ENCODE measurements at regions not wholly inside any gene's neighbourhood (a gene's known extent, or its start where the extent isn't known, plus 50 kb on each side); places are given as distances from the start of the nearest gene placed in this dataset.

DNA sequence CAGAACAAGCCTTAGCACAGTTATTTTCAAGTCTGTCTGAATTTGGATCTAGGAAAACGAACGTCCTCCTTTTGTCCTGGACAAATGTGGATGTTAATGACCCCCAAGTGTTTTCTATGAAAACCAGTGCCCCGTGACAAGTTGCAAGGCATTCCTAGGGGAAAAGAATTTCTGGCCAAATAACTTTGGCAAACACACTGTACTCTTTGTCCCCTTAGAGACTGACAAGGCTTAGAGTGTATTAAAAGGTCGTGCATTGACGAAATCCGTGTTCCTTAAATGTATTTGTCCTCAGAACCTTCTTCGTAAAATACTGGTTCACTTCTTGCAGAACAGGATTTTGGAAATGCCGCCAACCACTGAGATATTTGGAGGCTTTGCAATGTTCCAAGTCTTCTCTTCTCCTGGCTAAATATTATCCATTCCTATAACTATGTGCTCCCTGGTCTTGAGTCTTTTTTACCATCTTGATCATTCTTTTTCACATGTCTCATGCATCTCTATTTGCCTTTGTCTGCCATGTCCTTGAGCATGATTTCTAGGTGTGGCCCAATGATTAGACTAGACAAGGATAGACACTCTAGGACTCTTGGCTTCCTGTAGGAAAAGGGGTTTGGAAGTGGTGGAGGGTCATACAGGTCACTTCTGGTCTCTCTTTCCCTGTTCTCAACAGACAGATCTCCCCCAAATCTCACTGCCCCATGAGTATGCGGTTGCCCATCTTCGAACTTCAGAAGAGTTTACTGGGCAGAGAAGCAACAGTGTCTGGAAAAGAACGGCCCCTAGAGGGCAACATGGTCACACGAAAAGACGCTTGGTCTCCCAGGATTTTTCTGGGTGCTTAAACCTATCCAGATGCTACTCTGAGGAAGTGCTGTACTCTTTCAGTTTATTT is 117.5 kb downstream of the EDEM1 start:
- DNase-seq (ENCODE audit: low read depth in 1 of 2, low spot score in 1 of 2): peak in 1 of 2 donors; percentile 21

DNA sequence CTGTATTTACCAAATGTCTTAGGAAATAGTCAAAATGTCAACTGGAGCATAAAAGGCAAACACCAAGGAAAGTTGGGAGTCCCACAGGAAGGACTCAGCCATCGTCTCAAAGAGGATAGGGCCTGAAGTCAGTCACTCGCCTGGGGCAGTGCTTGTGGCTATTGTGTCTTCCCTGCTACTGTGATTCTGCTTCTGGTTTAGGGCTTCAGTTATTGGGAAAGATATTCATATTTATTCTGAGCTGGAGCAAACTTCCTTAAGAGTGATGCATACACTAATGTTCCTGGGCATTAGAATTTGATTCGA is 118.1 kb downstream of the EDEM1 start:
- DNase-seq (ENCODE audit: low read depth in 1 of 2, low spot score in 1 of 2): no peak

DNA sequence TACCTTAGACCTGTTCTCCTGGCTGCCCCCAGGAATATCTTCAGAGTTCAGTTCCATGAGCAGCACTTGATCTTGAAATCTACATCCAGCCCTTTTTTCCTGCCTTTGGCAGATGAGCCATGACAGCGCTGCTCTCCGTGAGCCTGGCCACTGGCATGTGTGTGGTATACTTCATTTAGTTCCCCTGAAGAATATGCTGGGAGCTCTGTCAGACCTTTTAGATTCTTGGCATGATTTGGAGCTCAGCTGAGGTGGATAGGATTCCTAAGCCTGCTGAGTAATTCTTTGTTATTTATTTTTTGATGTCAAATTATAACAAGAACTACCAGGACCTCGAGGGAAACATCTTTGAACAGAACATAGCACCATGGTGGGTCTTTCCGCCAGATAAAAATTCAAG is 121.7 kb downstream of the EDEM1 start:
- DNase-seq (ENCODE audit: low read depth in 1 of 2, low spot score in 1 of 2): no peak

DNA sequence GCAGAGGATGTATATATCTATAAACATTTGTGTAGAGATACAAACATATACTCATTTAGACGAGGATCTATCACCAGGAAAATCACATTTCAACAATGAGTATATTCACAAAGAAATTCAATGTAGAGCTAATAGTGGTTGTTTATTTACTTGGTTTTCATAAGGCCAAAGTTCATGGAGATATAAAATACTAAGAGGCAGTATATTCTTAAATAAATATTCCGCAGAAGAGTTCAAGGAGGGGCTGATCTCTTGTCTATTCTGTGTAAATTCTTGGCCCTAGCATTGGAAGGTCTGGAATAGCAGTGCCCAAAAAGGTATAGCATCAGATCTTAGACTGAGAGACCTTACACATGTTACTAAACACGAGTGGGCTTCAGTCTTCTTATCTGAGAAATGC is 122.1 kb downstream of the EDEM1 start:
- DNase-seq (ENCODE audit: low read depth in 1 of 2, low spot score in 1 of 2): no peak

DNA sequence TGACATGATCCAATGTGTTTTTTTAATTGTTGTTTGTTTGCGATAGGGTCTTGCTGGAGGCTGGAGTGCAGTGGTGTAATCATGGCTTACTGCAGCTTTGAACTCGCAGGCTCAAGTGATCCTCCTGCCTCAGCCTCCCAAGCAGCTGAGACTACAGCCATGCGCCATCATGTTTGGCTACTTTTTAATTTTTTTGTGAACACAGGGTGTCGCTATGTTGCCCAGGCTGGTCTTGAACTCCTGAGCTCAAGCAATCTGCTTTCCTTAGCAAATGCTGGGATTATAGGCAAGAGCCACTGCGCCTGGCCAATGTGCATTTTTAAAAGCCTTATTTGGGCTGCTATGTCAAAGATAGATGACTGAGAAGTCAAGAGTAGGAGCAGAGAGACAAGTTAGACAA is 123.0 kb downstream of the EDEM1 start:
- DNase-seq (ENCODE audit: low read depth in 1 of 2, low spot score in 1 of 2): no peak

DNA sequence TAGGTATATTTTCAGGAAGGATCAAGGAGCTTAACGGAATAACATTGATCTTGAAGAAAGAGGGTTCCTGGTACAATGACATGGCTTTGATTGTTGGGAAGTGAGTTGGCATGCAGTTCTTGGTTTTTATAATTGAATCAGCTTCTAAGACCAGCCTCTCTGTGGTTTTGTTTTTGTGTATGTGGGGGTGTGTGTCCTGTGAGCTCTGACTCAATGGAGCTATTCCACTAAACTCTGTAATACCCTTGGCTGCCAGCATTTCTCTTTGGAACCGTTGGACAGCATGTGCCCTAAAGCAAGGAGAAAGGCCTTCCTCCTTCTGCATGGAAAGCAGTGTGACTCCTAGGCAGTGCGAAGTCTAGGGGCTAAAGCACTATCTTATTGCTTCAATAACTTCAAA is 124.8 kb downstream of the EDEM1 start:
- DNase-seq (ENCODE audit: low read depth in 1 of 2, low spot score in 1 of 2): no peak

DNA sequence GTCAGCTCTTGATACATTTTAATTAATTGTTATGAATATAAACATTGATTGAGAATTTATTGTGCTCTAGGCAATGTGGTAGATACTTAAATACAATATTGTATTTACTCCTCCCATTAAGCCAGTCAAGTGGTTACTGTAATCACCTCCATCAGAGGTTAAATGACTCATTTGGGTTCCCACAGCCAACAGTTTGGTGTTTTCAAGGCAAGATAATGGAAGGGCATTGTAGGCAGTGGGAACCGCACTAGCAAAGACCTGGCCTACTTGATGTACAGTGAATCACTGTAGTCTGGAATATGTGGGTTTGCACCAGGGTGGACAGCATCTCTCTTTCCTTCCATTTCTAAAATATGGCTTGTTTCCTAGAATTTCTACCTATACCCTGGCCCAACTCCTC is 127.4 kb downstream of the EDEM1 start:
- no peak for DNase-seq (ENCODE audit: low read depth in 1 of 2, low spot score in 1 of 2)

DNA sequence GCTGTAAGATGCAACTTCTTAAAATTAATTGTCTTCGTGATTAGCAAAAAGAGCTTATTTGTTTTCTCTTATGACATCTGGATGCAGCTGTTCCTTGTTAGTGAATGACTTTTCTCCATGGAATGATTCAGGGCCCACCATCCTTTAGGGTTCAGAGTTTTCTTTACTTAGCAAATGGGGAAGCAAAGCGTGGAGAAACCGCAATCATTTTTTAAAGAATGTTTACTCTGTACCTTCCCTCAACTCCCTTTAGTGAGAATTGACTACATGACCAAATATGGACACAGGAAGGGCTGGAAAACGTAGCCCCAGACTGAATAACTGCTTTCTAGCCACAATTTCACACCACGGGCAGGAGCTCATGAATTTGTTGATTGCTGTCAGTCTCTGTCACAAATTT is 130.1 kb downstream of the EDEM1 start:
- no peak for DNase-seq (ENCODE audit: low read depth in 1 of 2, low spot score in 1 of 2)

DNA sequence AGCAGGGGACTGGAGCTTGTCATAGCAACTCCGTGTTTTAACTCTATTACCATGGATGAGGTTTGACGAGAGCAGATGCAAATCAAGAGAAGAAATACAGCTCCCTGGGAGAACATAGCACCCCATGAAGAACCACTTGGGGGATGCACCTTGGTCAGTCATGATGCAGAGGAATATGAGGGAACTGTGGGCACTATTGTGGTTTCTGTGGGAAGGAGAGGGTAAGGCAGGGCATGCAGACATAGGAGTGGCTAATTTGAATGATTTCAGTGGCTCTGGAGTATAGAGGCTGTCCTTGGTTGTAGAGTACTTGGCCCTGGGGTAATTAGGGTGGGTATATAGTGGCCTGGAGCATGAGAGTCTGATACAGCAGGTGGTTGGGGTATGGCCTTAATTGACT is 131.9 kb downstream of the EDEM1 start:
- no peak for DNase-seq (ENCODE audit: low read depth in 1 of 2, low spot score in 1 of 2)

DNA sequence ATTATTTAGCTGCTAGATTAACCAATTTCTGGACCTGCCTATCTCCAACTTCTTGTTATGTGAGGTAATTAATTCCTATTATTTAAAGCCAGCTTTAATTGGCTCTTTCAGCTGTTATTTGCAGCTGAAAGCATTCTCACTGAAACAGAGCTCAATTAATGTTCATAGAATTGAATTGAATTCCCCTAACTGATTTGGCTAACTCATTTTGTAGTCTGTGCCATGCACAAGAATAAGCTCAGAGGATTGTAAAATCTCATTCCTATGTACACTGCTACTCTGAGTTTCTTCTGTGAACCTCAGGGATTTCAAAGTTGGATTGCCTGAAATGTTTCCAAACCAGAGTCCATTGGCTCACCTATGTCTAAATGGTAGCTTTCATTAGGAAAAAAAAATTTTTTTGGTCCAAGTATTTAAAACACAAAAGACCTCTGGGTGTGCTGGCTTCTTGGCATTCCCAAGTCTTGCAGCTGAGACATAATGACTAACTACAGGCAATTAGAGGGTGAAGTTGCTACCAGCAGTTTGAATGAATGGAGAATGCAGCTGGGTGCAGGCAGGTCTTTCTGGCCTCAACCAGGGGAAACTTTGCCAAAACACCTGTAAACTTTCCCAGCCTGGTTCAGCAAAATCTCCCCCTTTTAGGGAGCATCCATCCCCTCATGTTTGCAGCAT is 134.3 kb downstream of the EDEM1 start:
- DNase-seq (ENCODE audit: low read depth in 1 of 2, low spot score in 1 of 2): no peak

DNA sequence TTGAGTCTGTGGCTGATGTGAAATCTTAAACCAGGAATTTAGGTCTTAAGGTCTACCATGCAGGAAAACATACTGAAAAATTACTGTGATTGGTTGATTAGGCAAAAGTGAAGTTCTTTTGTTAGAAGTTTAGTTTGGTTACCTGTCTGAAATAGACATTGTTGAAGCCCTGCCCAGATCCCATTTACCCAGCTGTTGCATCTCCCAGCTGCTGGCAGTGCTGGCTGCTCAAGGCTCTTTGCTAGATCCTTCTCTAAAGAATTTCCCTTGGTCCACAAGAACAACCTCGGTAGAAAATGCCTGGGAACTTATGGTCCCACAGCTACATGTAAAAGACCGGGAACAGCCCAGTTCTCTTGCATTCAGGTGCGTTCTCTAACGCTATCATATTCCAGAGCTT is 137.3 kb downstream of the EDEM1 start:
- no peak for DNase-seq (ENCODE audit: low read depth in 1 of 2, low spot score in 1 of 2)

DNA sequence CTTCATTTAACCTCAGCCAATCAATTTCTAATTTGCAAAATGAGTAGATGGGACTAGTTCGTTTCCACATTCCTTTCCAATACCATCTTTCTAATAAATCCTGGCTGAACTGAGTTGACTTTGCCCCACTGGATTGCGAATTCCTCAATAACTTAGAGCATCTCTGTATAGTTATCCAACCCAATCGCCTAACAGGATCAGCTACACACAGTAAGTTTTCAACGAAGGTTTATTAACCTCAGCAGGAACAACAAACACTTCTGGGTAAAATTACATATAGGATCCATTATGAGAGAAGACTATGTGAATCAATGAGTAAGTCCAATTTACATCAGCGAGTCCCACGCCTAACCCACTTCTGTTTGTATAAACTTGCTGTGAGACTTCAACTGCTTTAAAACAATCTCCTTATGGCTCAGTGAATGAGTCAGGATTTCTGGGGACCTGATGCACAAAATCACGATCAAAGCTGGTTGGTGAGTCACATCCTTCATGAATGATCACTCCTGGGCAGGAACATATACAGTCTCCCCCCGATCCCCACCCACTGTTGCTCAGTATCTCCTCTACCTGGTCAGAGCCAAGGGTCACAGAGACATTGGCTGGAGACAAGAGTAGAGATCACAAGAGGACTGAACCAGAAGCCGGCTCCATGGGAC is 142.8 kb downstream of the EDEM1 start:
- no peak for DNase-seq (ENCODE audit: low read depth in 1 of 2, low spot score in 1 of 2)

DNA sequence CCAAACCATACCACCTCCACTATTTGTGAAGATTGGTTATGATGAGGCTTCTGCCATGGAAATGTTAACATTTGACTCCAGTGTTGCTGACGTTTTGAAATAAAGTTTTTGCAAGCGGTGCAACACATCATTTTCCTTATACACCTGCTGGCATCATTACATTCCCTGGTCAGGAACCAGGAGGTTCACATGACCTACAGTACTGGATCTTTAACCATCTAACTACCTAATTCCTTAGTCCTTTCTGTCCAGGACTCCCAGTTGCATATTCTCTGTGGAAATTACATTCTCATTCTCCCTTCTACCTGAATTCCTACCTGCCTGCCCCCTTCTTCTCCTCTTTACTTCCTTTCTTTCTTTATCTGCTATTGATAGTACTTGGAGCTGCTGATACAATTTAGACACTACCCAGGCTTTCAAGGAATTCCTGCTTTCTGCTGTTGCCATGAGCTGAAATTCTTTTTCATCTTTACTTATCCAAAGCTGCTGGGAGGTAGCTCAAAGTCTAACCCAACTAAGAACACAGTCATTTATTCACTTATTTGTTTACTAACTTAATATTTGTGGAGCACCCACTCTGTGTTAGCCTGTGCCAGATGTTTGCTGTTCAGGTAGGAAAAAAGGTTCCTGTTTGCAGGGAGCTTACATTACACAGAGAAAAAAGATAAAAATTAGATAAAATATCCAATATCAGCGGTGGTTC is 144.2 kb downstream of the EDEM1 start:
- DNase-seq (ENCODE audit: low read depth in 1 of 2, low spot score in 1 of 2): no peak

DNA sequence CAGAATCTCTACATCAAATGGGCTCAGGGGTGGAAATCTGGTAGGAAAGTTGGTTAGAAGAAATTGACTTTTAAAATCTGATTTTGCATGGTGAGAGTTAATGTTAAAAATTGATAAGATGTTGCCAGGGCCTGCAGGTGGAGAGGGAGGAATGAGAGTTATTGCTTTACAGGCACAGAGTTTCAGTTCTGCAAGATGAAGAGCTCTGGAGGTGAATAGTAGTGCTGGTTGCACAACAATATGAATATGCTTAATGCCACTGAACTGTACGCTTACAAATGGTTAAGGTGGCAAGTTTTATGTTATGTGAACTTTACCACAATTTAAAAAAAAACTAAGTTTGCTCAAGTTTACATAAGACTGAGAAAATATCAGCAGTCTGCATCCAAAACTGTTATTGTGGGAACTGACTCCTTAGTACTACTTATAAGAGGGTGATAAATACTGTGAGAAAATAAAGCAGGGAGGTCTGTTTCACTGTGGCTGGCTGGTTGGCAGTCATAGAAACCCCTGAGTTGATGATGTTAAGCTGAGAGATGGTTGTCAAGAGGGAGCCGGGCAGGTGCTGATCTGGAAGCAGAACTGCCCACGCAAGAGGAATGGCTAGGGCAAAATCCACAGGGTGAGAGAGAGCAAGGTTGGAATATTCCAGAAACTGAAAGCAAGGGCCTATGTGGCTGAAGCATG is 144.9 kb downstream of the EDEM1 start:
- no peak for DNase-seq (ENCODE audit: low read depth in 1 of 2, low spot score in 1 of 2)

DNA sequence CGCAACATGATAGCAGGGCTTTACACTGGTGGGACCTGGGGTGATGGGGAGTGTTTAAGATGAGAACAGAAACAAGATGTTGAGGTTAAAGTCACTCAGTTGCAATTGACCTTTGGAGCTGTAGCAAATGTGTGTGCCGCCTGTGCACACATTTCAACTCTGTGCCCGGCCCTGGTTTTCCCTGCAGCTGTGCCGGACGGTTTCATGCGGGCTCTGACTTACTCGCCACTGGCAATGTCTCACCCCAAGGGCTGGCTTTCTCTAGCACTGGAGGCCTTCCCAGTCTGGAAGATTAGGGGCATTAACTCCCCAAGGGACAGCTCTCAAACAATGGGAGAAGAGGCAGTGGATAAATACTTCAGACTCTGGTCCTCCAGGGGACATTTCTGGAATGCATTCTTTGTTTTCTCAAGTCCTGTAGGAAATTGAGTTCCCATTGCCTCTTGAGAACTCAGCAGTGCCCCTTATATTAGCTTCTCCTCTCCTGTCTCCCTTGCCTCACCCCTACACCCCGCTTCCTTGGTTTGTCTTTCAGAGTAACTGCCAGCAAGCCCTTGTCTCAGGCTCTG is 152.5 kb downstream of the EDEM1 start:
- no peak for DNase-seq (ENCODE audit: low read depth in 1 of 2, low spot score in 1 of 2)

DNA sequence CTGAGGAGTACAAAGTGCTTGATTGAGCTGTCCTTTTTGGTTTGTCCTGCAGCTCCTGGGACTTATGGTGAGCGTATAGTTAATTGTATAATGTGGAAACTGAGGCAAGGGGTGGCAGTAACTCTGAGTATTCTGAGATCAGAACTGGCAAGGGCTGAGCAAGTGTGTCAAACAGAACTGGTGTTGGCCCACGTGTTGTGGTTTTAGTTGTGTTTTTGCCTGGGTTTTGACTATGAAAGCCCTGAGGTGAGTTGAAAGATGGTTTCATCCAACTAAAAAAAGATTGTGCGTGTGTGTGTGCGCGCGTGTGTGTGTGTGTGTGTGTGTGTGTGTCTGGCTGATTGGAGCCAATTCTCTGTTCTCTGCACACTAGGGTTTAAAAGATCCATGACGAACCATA is 154.1 kb downstream of the EDEM1 start:
- no peak for DNase-seq (ENCODE audit: low read depth in 1 of 2, low spot score in 1 of 2)

DNA sequence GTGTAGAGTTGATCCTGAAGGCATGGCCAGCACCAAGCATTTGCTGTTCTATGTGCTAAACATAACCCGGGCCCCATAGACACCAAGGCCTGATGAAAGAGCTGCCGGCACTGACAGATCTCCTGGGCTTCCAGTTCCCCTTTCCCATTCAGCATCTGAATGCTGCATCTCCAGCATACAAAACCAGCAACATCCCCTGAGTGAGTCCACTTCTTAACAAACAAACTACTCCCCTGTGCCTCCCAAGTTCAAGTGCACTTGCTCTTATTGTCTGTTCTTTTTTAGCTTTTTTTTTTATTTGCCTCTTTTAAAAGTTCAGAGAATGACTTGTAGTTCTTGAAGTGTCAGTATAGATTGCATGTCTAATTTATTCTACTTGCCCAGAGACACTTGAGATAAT is 156.0 kb downstream of the EDEM1 start:
- DNase-seq (ENCODE audit: low read depth in 1 of 2, low spot score in 1 of 2): no peak

DNA sequence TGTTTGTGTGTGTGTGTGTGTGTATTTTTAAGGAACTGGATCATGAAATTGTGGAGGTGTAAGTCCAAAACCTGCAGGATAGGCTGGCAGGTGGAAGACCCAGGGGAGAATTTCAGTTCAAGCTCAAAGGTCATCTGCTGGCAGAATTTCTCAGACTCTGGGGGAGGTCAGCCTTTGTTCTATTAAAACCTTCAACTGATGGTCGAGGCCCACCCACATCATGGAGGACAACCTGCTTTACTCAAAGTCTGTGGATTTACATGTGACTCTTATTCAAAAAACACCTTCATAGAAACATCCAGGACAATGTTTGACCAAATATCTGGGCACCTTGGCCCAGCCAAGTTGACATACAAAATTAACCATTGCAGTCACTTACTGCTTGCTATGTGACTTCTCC is 157.2 kb downstream of the EDEM1 start:
- DNase-seq (ENCODE audit: low read depth in 1 of 2, low spot score in 1 of 2): no peak

DNA sequence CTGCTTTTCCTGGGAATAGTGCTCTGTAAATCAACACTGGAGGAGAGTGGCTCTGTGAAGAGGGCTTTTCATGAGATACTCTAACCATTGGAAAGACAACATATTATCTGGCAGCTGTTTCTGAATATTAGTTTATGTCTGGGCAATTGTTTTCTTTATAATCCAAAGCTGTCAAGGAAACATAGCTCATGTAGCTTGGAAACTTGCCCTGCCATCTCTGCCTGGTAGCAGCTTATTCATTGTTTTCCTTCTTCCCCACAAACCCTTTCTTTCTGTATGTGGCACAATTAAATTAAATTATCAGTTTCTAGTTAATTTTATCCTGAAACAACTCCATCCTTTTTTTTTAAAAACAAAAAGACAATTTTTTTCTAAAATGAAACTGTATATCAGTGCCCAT is 160.0 kb downstream of the EDEM1 start:
- no peak for DNase-seq (ENCODE audit: low read depth in 1 of 2, low spot score in 1 of 2)

DNA sequence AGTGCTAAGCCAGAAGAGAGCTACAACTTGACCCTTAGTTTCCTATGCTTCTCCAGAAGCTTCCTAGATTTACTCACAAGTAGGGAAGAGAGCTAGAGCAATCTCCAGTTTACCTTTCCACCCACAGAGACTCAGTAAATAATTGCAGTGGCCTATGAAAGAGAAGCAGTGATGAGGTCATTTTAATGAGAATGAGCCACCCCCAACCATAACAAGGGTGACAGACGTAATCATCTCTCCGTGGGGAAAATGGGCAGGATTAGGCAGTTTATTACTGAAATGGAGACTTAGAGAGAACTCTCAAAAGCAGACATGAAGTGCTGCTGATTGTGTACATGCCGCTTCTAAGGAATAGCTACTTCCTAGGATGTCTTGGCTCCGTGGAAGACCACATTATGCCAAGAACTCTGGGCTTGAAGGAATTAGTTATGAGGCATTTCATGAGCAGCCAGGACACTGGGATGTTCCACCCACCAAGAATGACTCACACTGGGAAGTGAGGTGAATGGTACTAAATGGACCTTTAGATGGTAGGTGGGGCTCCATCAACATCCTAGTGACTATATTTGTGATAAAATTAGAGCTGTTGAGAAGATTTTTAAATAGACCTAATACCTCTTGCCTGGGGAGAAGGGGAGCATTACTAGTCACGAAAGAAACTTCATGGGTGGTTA is 160.9 kb downstream of the EDEM1 start:
- DNase-seq (ENCODE audit: low read depth in 1 of 2, low spot score in 1 of 2): no peak
